Liver (tissue), 7 donors: ENCODE measurements at regions not wholly inside any gene's neighbourhood (a gene's known extent, or its start where the extent isn't known, plus 50 kb on each side); places are given as distances from the start of the nearest gene placed in this dataset.
"Not testable (repeated sequence)": the region's sequence is repeated elsewhere in the genome, so short reads cannot be mapped to it uniquely, and the experiment has no call there.

Experiments used
- DNase-seq: peaks from one replicate; pipeline ENCODE4 v3.0.0-alpha.2; 2017; ENCODE audit warnings: low spot score
- H3K27ac ChIP-seq, 2 donors: one replicate each; pipeline ENCODE4 v1.7.0; 2013; ENCODE audit warnings: inconsistent platforms in 2 of 2, low read length in 2 of 2, control low read depth in 1 of 2, low read depth in 1 of 2, mild to moderate bottlenecking in 1 of 2
- H3K27me3 ChIP-seq, 4 donors: one replicate each; pipeline versions ENCODE4 v1.6.1 to v1.7.0; 2013; ENCODE audit warnings: low read length in 3 of 4, inconsistent platforms in 1 of 4, mild to moderate bottlenecking in 1 of 4, moderate library complexity in 1 of 4; ENCODE audit not compliant: control insufficient read depth in 4 of 4, insufficient read depth in 4 of 4
- H3K36me3 ChIP-seq, 4 donors: one replicate each; pipeline versions ENCODE4 v1.6.1 to v1.7.0; 2013; ENCODE audit warnings: low read length in 3 of 4, mild to moderate bottlenecking in 3 of 4, low read depth in 1 of 4, moderate library complexity in 1 of 4; ENCODE audit not compliant: control insufficient read depth in 4 of 4, insufficient read depth in 3 of 4
- H3K4me1 ChIP-seq, 4 donors: one replicate each; pipeline versions ENCODE4 v1.6.1 to v1.7.0; 2013; ENCODE audit warnings: low read length in 3 of 4, mild to moderate bottlenecking in 3 of 4, moderate library complexity in 1 of 4; ENCODE audit not compliant: control insufficient read depth in 4 of 4, insufficient read depth in 4 of 4
- H3K4me3 ChIP-seq, 3 donors: one replicate each; pipeline versions ENCODE4 v1.6.1 to v1.7.0; 2013; ENCODE audit warnings: low read length in 3 of 3, control low read depth in 1 of 3, low read depth in 1 of 3, mild to moderate bottlenecking in 1 of 3
- H3K9ac ChIP-seq, 2 donors: one replicate each; pipeline ENCODE4 v1.7.0; 2013; ENCODE audit warnings: low read length in 2 of 2, mild to moderate bottlenecking in 2 of 2, moderate library complexity in 2 of 2, control low read depth in 1 of 2, low read depth in 1 of 2
- H3K9me3 ChIP-seq, 4 donors: one replicate each; pipeline versions ENCODE4 v1.6.1 to v1.7.0; 2013; ENCODE audit warnings: low read length in 3 of 4; ENCODE audit not compliant: control insufficient read depth in 4 of 4
- HNF4A ChIP-seq, 2 donors: conservative IDR thresholded peaks; 2 replicates each; pipeline ENCODE4 v1.6.1; 2016; ENCODE audit warnings: antibody characterized with exemption in 2 of 2, mild to moderate bottlenecking in 2 of 2
- NR2F2 ChIP-seq: IDR thresholded peaks from 2 replicates; pipeline ENCODE4 v1.6.1; 2016; ENCODE audit warnings: antibody characterized with exemption
- WGBS: extraction: QIAGEN DNeasy Blood & Tissue Kit; methylation state at CpG from one replicate; pipeline ENCODE4 v1.1.7; 2013; 5-methylcytosine and 5-hydroxymethylcytosine counted together
- TF ChIP-seq, protein P1 (sequence below): IDR thresholded peaks from 2 replicates; pipeline ENCODE4 v1.6.1; 2016; ENCODE audit warnings: antibody characterized with exemption, mild to moderate bottlenecking
- donor health status: healthy.
- donor health status: healthy.
- donor health status: healthy.
- donor health status: healthy.

DNA sequence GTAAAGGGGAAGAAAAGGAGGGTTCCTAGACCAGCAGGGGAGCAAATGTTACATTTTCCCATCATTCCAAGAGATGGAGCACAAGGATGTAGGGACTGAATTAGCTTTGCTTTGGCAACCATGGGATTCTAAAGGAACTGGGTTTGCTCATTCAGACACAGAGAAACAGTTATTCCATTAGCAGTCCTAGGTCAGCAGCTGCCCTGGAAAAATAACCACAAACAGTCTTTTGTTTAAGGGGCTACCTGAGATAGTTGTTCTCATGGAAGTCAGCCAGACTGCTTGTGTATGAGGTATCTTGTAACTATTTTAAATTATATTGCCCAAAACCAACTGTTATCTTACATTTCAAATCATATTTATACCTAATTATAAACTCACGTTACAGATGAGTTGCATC is 58.4 kb upstream of the VCAM1 start:
- Histone ChIP-seq H3K4me1 (peaks cover 0 to 4% (median 0%) of the 10 kb centered on the region in 4 donors), H3K27ac (no peak overlapping the region), H3K4me3 (no peak overlapping the region), H3K27me3 (no peaks in the 10 kb centered on the region), H3K36me3 (no peaks in the 10 kb centered on the region), H3K9me3 (no peaks in the 10 kb centered on the region), H3K9ac (no peak overlapping the region)
- DNase-seq = no peak
- 92% methylated on average over 1 of the region's 1 CpG for WGBS
- TF ChIP-seq NR2F2 = no peak
- TF ChIP-seq HNF4A (conservative IDR thresholded peaks at IDR 0.05) = no peak
- TF ChIP-seq, protein P1, sequence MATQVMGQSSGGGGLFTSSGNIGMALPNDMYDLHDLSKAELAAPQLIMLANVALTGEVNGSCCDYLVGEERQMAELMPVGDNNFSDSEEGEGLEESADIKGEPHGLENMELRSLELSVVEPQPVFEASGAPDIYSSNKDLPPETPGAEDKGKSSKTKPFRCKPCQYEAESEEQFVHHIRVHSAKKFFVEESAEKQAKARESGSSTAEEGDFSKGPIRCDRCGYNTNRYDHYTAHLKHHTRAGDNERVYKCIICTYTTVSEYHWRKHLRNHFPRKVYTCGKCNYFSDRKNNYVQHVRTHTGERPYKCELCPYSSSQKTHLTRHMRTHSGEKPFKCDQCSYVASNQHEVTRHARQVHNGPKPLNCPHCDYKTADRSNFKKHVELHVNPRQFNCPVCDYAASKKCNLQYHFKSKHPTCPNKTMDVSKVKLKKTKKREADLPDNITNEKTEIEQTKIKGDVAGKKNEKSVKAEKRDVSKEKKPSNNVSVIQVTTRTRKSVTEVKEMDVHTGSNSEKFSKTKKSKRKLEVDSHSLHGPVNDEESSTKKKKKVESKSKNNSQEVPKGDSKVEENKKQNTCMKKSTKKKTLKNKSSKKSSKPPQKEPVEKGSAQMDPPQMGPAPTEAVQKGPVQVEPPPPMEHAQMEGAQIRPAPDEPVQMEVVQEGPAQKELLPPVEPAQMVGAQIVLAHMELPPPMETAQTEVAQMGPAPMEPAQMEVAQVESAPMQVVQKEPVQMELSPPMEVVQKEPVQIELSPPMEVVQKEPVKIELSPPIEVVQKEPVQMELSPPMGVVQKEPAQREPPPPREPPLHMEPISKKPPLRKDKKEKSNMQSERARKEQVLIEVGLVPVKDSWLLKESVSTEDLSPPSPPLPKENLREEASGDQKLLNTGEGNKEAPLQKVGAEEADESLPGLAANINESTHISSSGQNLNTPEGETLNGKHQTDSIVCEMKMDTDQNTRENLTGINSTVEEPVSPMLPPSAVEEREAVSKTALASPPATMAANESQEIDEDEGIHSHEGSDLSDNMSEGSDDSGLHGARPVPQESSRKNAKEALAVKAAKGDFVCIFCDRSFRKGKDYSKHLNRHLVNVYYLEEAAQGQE = no peak

DNA sequence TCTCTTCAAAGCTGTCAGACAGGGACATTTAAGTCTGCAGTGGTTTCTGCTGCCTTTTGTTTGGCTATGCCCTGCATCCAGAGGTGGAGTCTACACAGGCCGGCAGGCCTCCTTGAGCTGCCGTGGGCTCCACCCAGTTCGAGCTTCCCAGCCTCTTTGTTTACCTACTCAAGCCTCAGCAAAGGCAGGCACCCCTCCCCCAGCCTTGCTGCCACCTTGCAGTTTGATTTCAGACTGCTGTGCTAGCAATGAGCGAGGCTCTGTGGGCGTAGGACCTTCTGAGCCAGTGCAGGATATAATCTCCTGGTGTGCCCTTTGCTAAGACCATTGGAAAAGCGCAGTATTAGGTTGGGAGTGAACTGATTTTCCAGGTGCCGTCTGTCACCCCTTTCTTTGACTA is 51.0 kb upstream of the VCAM1 start:
- not testable (repeated sequence) for H3K4me3 ChIP-seq, DNase-seq, H3K27me3 ChIP-seq, H3K27ac ChIP-seq, H3K9me3 ChIP-seq, H3K9ac ChIP-seq, H3K36me3 ChIP-seq, H3K4me1 ChIP-seq
- 87% methylated on average over 7 of the region's 7 CpGs for WGBS
